ENCODE measurements at regions not wholly inside any gene's neighbourhood (a gene's known extent, or its start where the extent isn't known, plus 50 kb on each side); places are given as distances from the start of the nearest gene placed in this dataset.

GRCh38 chr5:3517348-3517747 is 78.3 kb upstream of the IRX1 start:
- no peak for DNase-seq (ENCODE audit: low read depth, low spot score)
- TF ChIP-seq, protein P1, sequence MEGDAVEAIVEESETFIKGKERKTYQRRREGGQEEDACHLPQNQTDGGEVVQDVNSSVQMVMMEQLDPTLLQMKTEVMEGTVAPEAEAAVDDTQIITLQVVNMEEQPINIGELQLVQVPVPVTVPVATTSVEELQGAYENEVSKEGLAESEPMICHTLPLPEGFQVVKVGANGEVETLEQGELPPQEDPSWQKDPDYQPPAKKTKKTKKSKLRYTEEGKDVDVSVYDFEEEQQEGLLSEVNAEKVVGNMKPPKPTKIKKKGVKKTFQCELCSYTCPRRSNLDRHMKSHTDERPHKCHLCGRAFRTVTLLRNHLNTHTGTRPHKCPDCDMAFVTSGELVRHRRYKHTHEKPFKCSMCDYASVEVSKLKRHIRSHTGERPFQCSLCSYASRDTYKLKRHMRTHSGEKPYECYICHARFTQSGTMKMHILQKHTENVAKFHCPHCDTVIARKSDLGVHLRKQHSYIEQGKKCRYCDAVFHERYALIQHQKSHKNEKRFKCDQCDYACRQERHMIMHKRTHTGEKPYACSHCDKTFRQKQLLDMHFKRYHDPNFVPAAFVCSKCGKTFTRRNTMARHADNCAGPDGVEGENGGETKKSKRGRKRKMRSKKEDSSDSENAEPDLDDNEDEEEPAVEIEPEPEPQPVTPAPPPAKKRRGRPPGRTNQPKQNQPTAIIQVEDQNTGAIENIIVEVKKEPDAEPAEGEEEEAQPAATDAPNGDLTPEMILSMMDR (IDR thresholded peaks at IDR 0.05; ENCODE audit: low read depth, low read length): no peak
- H3K4me3 ChIP-seq (ENCODE audit: low read depth, low read length): no peak overlapping the region
- in situ Hi-C loops (cut with HindIII; ENCODE audit: low sequenced_read_pairs): no loop called here

DNA sequence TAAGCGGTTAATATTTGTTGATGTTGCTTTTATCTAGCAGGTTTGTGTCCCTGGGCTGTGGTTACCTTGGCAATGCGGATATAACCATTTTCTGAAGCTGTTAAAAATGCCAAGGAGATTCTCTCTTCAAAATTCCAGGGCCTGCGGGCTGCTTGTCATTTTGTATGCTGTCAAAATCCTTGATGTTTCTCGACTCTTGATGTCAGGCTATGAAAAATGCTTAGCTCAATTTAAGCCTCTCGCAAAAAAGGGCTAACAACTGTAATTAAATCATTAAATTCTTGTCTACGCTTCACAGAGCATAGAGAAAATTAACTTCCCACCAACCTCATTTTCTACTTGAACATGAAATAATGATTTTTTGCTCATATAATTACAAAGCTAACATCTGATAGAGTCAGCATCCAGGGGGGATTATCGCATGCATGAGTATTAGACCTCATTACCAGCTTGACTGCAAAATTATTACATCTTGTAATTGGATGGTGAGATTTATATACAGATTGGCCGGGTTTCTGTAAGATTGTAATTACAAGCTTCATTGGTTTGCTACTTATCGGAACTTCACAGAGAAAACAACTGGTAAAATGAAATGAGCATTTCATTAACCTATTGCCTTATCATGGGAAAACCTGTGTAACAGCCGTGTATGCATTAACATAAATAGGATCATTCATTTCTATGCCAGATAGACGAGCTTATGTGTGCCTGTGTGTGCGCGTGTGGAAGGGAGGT is 83.1 kb upstream of the IRX1 start:
- TF ChIP-seq, protein P1 (IDR thresholded peaks at IDR 0.05; ENCODE audit: low read depth, low read length): no peak
- DNase-seq (ENCODE audit: low read depth, low spot score): no peak
- H3K4me3 ChIP-seq (ENCODE audit: low read depth, low read length): no peak overlapping the region
- in situ Hi-C loops (cut with HindIII; ENCODE audit: low sequenced_read_pairs): no loop called here

- in situ Hi-C loops (cut with HindIII; ENCODE audit: low sequenced_read_pairs): no loop called here
- TF ChIP-seq, protein P1 (IDR thresholded peaks at IDR 0.05; ENCODE audit: low read depth, low read length): no peak
- no peak overlapping the region for H3K4me3 ChIP-seq (ENCODE audit: low read depth, low read length)
- DNase-seq (ENCODE audit: low read depth, low spot score): no peak
These were observed 83.7 kb upstream of the IRX1 start for GRCh38 chr5:3511934-3512333.

GRCh38 chr5:3511519-3511918 is 84.1 kb upstream of the IRX1 start:
- DNase-seq (ENCODE audit: low read depth, low spot score): no peak
- TF ChIP-seq, protein P1 (IDR thresholded peaks at IDR 0.05; ENCODE audit: low read depth, low read length): no peak
- in situ Hi-C loops (cut with HindIII; ENCODE audit: low sequenced_read_pairs): no loop called here
- H3K4me3 ChIP-seq (ENCODE audit: low read depth, low read length): no peak overlapping the region

- TF ChIP-seq, protein P1 (IDR thresholded peaks at IDR 0.05; ENCODE audit: low read depth, low read length): no peak
- no peak for DNase-seq (ENCODE audit: low read depth, low spot score)
- H3K4me3 ChIP-seq (ENCODE audit: low read depth, low read length): no peak overlapping the region
- in situ Hi-C loops (cut with HindIII; ENCODE audit: low sequenced_read_pairs): no loop called here
These were observed 84.8 kb upstream of the IRX1 start for GRCh38 chr5:3510642-3511417.

- TF ChIP-seq, protein P1 (IDR thresholded peaks at IDR 0.05; ENCODE audit: low read depth, low read length): no peak
- no peak overlapping the region for H3K4me3 ChIP-seq (ENCODE audit: low read depth, low read length)
- no peak for DNase-seq (ENCODE audit: low read depth, low spot score)
- in situ Hi-C loops (cut with HindIII; ENCODE audit: low sequenced_read_pairs): no loop called here
These were observed 86.3 kb upstream of the IRX1 start for GRCh38 chr5:3509290-3509689.

Data from astrocyte of the spinal cord (primary cell).